Activated CD4-positive, alpha-beta T cell treated with anti-CD3 and anti-CD28 coated beads, Interleukin-2, amount 10 ng/mL, durations not matched to agents 24 days and 14 days (primary cell): ENCODE measurements at regions not wholly inside any gene's neighbourhood (a gene's known extent, or its start where the extent isn't known, plus 50 kb on each side); places are given as distances from the start of the nearest gene placed in this dataset.
A peak's percentile ranks its signal among the peaks of the same experiment; 100 is the strongest.
"Not testable (repeated sequence)": the region's sequence is repeated elsewhere in the genome, so short reads cannot be mapped to it uniquely, and the experiment has no call there.

Experiments used
- DNase-seq: peaks from one replicate; pipeline ENCODE4 v3.0.0; 2022
- H3K27ac Mint-ChIP-seq: one replicate; pipeline ENCODE4 v1.8.0; 2022; ENCODE audit warnings: mild to moderate bottlenecking, mixed read lengths
- H3K27me3 Mint-ChIP-seq: one replicate; pipeline ENCODE4 v1.8.0; 2022; ENCODE audit warnings: mixed read lengths
- H3K36me3 Mint-ChIP-seq: one replicate; pipeline ENCODE4 v1.8.0; 2022; ENCODE audit warnings: low read depth, mild to moderate bottlenecking, mixed read lengths
- H3K4me1 Mint-ChIP-seq: one replicate; pipeline ENCODE4 v1.8.0; 2021; ENCODE audit warnings: mixed read lengths
- H3K4me3 Mint-ChIP-seq: one replicate; pipeline ENCODE4 v1.8.0; 2022; ENCODE audit warnings: mild to moderate bottlenecking, moderate library complexity, mixed read lengths
- H3K9me3 Mint-ChIP-seq: one replicate; pipeline ENCODE4 v1.8.0; 2021; ENCODE audit warnings: mixed read lengths
- intact Hi-C: fragments of 100-400 bp; cut with micrococcal nuclease; formaldehyde crosslinking; loops from one replicate; pipeline ENCODE4 v1.15.1; 2023

DNA sequence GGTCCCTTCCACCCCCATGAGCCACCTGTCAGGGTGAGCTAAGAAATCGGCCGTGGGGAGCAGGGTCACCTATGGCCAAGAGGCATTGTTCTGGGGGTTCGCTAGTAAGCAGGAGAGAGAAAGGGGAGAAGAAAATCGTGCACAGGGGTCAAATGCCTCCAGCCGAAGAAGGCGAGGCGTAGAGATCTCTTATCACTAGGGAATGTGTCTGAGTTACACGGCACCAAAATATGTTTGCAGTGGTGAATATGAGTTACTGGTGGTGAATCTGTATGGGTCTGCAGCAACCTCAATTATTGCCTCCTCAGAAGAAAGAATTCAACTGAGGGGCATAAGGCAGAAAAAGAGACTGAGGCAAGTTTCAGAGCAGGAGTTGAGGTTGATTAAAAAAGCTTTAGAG lies 54.2 kb upstream of the RABGAP1L start:
- intact Hi-C loops: no loop called here
- Mint-ChIP-seq H3K4me3 (no peak overlapping the region), H3K36me3 (no peaks in the 10 kb centered on the region), H3K9me3 (no peaks in the 10 kb centered on the region), H3K4me1 (no peaks in the 10 kb centered on the region), H3K27me3 (peaks cover 7% of the 10 kb centered on the region), H3K27ac (no peak overlapping the region)
- DNase-seq: no peak

DNA sequence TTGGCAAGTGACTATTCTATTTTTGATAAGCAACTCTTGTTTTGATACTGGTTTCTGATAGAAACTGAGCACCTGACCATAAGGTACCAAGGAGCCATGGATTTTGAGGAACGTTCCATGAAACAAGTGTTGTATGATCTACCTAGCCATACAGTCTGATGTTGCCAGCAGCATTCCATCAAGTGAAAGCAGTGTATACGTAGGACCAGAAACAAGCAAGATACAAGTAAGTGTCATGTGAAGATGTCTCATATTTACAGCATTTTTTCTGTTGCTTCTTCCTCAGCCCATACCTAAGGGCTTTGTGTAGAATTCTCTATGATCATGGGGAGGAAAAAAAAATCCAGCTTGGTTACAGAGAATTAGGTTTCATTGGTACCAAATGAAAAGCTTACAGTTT lies 55.6 kb upstream of the RABGAP1L start:
- Mint-ChIP-seq H3K4me1 (no peaks in the 10 kb centered on the region), H3K27me3 (peaks cover 7% of the 10 kb centered on the region), H3K9me3 (no peaks in the 10 kb centered on the region), H3K36me3 (no peaks in the 10 kb centered on the region), H3K27ac (no peak overlapping the region), H3K4me3 (no peak overlapping the region)
- intact Hi-C loops: no loop called here
- DNase-seq: no peak

DNA sequence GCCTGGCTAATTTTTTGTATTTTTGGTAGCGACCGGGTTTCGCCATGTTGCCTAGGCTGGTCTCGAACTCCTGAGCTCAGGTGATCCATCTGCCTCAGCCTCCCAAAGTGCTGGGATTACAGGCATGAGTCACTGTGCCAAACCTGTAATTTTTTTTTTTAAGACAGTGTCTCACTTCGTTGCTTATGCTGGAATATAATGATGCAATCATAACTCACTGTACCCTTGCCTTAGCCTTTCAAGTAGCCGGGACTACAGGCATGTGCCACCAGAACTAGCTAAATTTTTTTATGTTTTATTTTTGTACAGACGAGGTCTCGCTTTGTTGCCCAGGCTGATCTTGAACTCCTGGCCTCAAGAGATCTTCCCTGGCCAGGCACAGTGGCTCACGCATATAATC lies 57.3 kb upstream of the RABGAP1L start:
- H3K27ac Mint-ChIP-seq, H3K9me3 Mint-ChIP-seq, H3K4me3 Mint-ChIP-seq: not testable (repeated sequence)

DNA sequence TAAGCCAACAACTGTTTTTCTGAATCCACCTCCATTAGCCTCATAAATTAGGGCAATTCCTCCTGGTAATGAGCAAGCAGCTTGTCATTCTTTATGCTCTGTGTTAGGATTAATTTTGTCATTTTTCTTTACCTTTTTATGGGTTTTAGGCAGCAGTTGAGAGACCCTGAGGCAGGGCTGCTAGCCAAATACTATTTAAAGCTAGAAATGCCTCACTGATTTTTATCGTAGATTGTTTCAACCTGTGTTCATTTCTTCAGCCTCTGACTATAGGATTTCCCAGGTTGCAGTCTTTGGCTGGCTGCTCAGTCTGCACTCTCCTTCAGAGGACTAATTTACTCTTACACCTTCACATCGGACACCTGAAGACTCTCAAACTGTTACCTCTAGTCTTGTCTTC lies 61.9 kb upstream of the RABGAP1L start:
- intact Hi-C loops: no loop called here

More for the DNA sequence above, 57.3 kb upstream of the RABGAP1L start:
- H3K36me3 Mint-ChIP-seq, DNase-seq, H3K27me3 Mint-ChIP-seq, intact Hi-C loops, H3K4me1 Mint-ChIP-seq: not testable (repeated sequence)

DNA sequence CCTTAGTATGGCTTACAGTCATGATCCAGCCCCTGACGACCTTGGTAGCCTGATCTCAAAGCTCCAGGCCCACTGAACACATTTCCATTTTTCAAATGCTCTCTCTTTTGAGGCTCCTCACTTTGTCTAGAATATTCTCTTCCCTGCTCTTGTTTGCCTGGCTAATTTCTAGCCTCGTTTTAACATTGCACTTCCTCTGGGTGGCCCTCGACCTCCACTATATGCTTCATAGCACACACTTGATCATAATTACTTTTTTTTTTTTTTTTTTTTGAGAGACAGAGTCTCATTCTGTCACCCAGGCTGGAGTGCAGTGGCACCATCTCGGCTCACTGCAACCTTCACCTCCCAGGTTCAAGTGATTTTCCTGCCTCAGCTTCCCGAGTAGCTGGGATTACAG lies 65.5 kb upstream of the RABGAP1L start:
- DNase-seq, H3K27ac Mint-ChIP-seq, H3K36me3 Mint-ChIP-seq, H3K4me3 Mint-ChIP-seq, intact Hi-C loops, H3K4me1 Mint-ChIP-seq, H3K9me3 Mint-ChIP-seq, H3K27me3 Mint-ChIP-seq: not testable (repeated sequence)

More for the DNA sequence above, 61.9 kb upstream of the RABGAP1L start:
- H3K4me1 Mint-ChIP-seq: no peaks in the 10 kb centered on the region
- H3K9me3 Mint-ChIP-seq: no peaks in the 10 kb centered on the region
- DNase-seq: no peak
- no peaks in the 10 kb centered on the region for H3K36me3 Mint-ChIP-seq
- peaks cover 6% of the 10 kb centered on the region for H3K27me3 Mint-ChIP-seq
- no peak overlapping the region for H3K27ac Mint-ChIP-seq
- H3K4me3 Mint-ChIP-seq: no peak overlapping the region

DNA sequence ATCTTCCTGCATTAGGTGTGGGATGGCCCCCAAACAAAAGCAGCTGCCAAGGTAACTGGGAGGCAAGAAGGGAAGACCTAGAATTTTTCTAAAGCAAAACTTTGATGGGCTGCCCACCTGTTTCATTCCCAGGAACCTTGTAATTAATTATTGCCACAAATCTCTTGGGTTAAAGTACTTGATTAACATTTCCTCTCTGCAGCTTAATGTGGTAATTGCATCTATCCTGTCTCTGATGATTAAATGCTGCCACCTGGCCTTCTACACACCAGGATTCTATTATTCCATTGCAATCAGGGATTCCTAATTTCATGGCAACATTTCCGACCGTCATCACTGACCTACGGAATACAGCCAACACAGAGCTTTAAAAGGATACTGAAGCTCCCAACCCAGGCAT lies 68.3 kb upstream of the RC3H1 start:
- DNase-seq: no peak
- Mint-ChIP-seq H3K27ac (no peak overlapping the region), H3K27me3 (peaks cover 12% of the 10 kb centered on the region), H3K9me3 (peaks cover 3% of the 10 kb centered on the region), H3K4me1 (no peaks in the 10 kb centered on the region), H3K36me3 (no peaks in the 10 kb centered on the region), H3K4me3 (no peak overlapping the region)
- intact Hi-C loops: no loop called here

DNA sequence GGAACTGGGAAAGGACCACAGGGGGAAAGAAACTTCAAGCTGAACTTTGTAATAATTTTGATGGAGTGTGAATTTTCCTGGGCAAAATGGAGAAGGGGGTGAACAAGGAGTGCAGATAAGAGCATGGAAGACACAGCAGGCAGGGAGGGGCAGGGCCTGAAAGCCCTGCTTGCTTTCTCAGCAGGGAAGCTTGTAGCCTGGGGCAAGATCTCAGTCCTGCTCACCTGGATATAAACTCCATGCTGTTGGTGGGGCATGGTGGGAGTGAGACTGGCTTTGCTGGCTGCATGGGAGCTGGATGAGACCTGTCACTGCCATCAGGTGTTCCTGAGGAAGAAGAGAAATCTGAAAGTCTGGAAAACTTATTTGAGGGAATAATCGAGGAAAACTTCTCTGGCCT lies 58.7 kb upstream of the RC3H1 start:
- H3K9me3 Mint-ChIP-seq: no peaks in the 10 kb centered on the region
- H3K27ac Mint-ChIP-seq: no peak overlapping the region
- DNase-seq: no peak
- no peak overlapping the region for H3K4me3 Mint-ChIP-seq
- no peaks in the 10 kb centered on the region for H3K4me1 Mint-ChIP-seq
- intact Hi-C loops: no loop called here
- no peaks in the 10 kb centered on the region for H3K36me3 Mint-ChIP-seq
- H3K27me3 Mint-ChIP-seq: peaks cover 27% of the 10 kb centered on the region

DNA sequence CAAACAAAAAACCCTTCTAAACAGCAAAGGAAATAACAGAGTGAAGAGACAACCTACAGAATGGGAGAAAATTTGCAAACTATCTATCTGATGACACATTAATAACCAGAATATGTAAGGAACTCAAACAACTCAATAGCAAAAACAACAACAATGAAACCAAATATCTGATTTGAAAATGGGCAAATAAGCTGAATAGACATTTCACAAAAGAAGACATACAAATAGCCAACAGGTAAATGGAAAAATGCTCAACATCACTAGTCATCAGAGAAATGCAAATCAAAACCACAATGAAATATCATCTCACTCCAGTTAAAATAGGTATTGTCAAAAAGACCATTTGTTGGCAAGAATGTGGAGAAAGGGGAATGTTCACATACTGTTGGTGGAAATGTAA lies 57.6 kb upstream of the RC3H1 start:
- Mint-ChIP-seq H3K9me3 (no peaks in the 10 kb centered on the region), H3K27me3 (peaks cover 22% of the 10 kb centered on the region), H3K4me3 (no peak overlapping the region), H3K4me1 (no peaks in the 10 kb centered on the region), H3K27ac (no peak overlapping the region), H3K36me3 (no peaks in the 10 kb centered on the region)
- no peak for DNase-seq
- intact Hi-C loops: no loop called here

DNA sequence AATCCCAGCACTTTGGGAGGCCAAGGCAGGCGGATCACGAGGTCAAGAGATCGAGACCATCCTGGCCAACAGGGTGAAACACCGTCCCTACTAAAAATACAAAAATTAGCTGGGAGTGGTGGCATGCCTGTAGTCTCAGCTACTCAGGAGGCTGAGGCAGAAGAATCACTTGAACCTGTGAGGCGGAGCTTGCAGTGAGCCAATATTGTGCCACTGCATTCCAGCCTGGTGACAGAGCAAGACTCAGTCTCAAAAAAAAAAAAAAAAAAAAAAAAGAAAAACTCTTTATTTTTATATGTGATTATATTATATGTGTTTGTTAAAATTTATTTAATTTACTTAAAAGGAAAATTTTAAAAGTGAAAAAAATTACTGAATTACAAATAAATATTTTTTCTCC lies 56.8 kb upstream of the RC3H1 start:
- H3K36me3 Mint-ChIP-seq, H3K4me3 Mint-ChIP-seq, DNase-seq, H3K9me3 Mint-ChIP-seq, H3K27ac Mint-ChIP-seq, H3K4me1 Mint-ChIP-seq, intact Hi-C loops: not testable (repeated sequence)
- H3K27me3 Mint-ChIP-seq: peaks cover 20% of the 10 kb centered on the region

DNA sequence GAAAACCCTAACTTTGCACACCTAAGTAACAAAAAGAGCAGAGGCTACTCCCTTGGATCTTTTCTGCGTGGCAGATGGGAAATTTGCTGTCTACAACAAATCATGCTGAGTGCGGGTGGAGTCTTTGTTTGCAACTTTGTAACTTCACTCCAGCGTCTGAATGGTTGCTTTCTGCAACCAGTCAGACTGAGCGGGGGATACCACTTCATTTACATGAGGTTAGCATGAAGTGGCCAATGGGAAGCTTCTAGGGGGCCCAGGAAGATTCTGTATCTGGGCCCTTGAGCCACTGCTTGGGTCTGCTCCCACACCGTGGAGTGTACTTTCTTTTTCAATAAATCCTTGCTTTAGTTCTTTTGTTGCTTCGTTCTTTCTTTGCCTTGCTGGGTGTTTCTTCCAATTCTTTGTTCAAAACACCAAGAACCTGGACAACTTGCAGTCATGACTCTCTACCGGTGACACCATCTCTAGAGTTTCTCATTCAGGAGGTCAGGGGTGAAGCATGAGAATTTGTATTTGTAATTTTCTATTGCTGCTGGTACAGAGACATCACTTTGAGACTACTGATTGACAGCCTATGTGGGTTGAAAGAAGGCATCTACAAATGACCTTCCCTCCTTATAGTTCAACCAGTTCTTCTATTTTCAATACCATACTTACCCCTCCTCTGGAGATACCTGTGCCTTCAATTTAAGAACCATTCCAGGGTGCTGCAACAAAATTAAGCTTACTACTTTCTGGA lies 55.8 kb upstream of the RC3H1 start:
- DNase-seq: no peak
- Mint-ChIP-seq H3K27ac (no peak overlapping the region), H3K36me3 (no peaks in the 10 kb centered on the region), H3K4me3 (no peak overlapping the region), H3K4me1 (no peaks in the 10 kb centered on the region), H3K9me3 (no peaks in the 10 kb centered on the region), H3K27me3 (peaks cover 22% of the 10 kb centered on the region)
- intact Hi-C loops: no loop called here

DNA sequence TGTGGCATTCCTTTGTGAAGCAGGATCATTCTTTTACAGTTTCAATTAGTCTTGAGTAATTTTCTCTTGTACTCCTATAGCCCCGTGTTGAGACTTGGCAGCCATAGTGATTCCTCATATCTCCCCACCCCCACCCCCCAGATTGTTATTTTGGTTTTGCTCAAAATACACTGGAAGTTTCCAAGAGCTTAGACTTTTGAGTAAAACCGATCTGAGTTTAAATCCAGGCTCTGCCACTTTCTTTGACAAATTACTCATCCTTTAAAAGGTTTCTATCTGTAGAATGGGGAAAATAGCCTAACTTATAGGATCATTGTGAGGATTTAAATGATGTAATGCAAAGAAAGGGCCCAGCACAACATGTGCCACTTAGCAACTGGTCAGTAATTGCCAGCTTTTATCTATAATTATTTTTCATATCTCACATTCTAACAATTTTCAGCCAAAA lies 53.1 kb upstream of the RC3H1 start:
- DNase-seq: no peak
- Mint-ChIP-seq H3K9me3 (no peaks in the 10 kb centered on the region), H3K36me3 (no peaks in the 10 kb centered on the region), H3K4me1 (no peaks in the 10 kb centered on the region), H3K27me3 (peaks cover 11% of the 10 kb centered on the region), H3K27ac (no peak overlapping the region), H3K4me3 (no peak overlapping the region)
- intact Hi-C loops: no loop called here

DNA sequence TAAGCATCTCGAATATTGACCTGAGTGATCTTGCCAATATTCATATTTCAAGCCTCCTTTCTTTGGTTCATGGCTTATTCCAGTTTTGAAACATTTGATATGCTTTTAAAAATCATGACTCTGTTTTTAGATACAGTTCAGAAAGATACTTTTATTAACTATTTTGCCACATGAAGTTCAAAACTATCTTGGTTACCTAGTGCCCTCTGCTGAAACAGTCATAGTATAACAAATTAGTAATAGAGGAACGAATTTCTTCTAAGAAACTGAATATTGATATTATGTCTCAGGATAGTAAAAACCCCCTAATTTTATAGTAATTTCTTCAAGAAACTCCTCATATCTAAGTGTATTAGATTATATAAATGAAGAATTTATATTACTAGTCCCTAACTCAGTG lies 52.6 kb upstream of the RC3H1 start:
- intact Hi-C loops: no loop called here
- no peaks in the 10 kb centered on the region for H3K4me1 Mint-ChIP-seq
- no peak for DNase-seq
- no peak overlapping the region for H3K27ac Mint-ChIP-seq
- no peak overlapping the region for H3K4me3 Mint-ChIP-seq
- H3K36me3 Mint-ChIP-seq: no peaks in the 10 kb centered on the region
- peaks cover 7% of the 10 kb centered on the region for H3K27me3 Mint-ChIP-seq
- no peaks in the 10 kb centered on the region for H3K9me3 Mint-ChIP-seq

DNA sequence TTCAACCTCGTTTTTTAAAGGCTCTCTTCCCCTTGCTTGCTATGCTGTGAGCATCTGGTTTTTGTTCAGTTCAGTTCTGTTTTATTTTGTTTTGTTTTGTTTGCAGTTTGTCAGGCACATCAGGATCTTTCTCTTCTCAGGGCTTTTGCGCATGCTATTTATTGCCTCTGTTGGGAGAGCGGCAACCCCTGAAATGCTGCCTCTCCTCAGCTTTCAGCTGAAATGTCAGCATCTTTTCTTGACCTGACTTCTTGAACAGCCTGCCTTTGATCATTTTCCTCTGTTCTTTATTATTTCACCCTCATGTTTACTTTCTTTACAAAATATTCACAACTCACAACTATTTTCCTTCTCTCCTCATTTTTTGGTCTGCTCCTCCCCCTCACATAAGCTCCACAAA lies 50.4 kb upstream of the RC3H1 start:
- Mint-ChIP-seq H3K27me3 (peaks cover 4% of the 10 kb centered on the region), H3K9me3 (no peaks in the 10 kb centered on the region), H3K4me3 (no peak overlapping the region), H3K4me1 (no peaks in the 10 kb centered on the region), H3K36me3 (no peaks in the 10 kb centered on the region), H3K27ac (no peak overlapping the region)
- DNase-seq: peak; percentile 36
- intact Hi-C loops: no loop called here
